ENCODE measurements at regions not wholly inside any gene's neighbourhood (a gene's known extent, or its start where the extent isn't known, plus 50 kb on each side); places are given as distances from the start of the nearest gene placed in this dataset.

DNA sequence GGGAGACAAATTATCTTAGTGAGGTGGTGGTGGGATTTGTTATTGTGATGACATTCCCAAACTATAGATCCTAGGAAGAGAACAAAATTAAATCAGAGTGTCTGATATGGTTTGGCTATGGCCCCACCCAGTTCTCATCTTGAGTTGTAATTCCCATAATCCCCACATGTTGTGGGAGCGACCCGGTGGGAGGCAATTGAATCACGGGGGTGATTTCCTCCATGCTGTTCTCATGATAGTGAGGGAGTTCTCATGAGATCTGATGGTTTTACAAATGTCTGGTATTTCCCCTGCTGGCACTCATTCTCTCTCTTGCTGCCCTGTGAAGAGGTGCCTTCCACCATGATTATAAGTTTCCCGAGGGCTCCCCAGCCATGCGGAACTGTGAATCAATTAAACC, 62.0 kb downstream of the RPL22L1 start:
- no peak overlapping the region for H3K27ac ChIP-seq (ENCODE audit: low read depth in 1 of 2, low read length in 2 of 2)
- no peak overlapping the region for H2AFZ ChIP-seq (ENCODE audit: insufficient read depth, low read depth, low read length, poor library complexity, severe bottlenecking)
- WGBS (ENCODE audit: insufficient coverage): 100% methylated on average over 1 of the region's 5 CpGs

GRCh38 chr3:170806676-170807075, 63.3 kb downstream of the RPL22L1 start:
- Mint-ChIP-seq H3K4me3 (no peak overlapping the region), H3K27ac (no peak overlapping the region), H3K9me3 (no peaks in the 10 kb centered on the region), H3K27me3 (ENCODE audit: low read depth in 3 of 3) (peaks cover 3 to 9% (median 7%) of the 10 kb centered on the region in 3 donors), H3K4me1 (peaks cover 10% of the 10 kb centered on the region), H3K36me3 (no peaks in the 10 kb centered on the region)
- Histone ChIP-seq H2AFZ (ENCODE audit: insufficient read depth, low read depth, low read length, poor library complexity, severe bottlenecking) (no peak overlapping the region), H3K27me3 (ENCODE audit: control insufficient read depth in 2 of 2, insufficient read depth in 2 of 2, low read length in 2 of 2) (no peaks in the 10 kb centered on the region), H3K9me3 (replicated peaks in 1 of 2; ENCODE audit: control insufficient read depth in 1 of 2, insufficient read depth in 1 of 2, low read length in 2 of 2) (no peaks in the 10 kb centered on the region), H3K79me2 (ENCODE audit: insufficient read depth, low read length) (no peaks in the 10 kb centered on the region), H3K9ac (ENCODE audit: insufficient read depth, low read length, poor library complexity, severe bottlenecking) (no peak overlapping the region), H3K4me1 (ENCODE audit: control insufficient read depth in 1 of 2, insufficient read depth in 2 of 2, low read length in 2 of 2) (no peaks in the 10 kb centered on the region), H3K4me2 (replicated peaks; ENCODE audit: extremely low read depth, low read length, poor library complexity, severe bottlenecking) (no peak overlapping the region), H3K27ac (ENCODE audit: low read depth in 1 of 2, low read length in 2 of 2) (no peak overlapping the region), H3K36me3 (replicated peaks in 1 of 2; ENCODE audit: control insufficient read depth in 1 of 2, insufficient read depth in 2 of 2, low read length in 2 of 2) (no peaks in the 10 kb centered on the region), H4K20me1 (ENCODE audit: insufficient read depth, low read length) (no peaks in the 10 kb centered on the region), H3K4me3 (replicated peaks in 1 of 3; ENCODE audit: low read depth in 2 of 3, low read length in 3 of 3) (no peak overlapping the region)
- TF ChIP-seq CTCF (IDR thresholded peaks at IDR 0.05): no peak
- DNase-seq: no peak
- intact Hi-C loops (cut with micrococcal nuclease): no loop called here
- no CpG with 5 or more reads among the region's 2 CpGs for WGBS (ENCODE audit: insufficient coverage)

More for the DNA sequence above, 62.0 kb downstream of the RPL22L1 start:
- Histone ChIP-seq H3K4me3 (replicated peaks in 1 of 3; ENCODE audit: low read depth in 2 of 3, low read length in 3 of 3) (no peak overlapping the region), H4K20me1 (ENCODE audit: insufficient read depth, low read length) (no peaks in the 10 kb centered on the region), H3K4me2 (replicated peaks; ENCODE audit: extremely low read depth, low read length, poor library complexity, severe bottlenecking) (no peak overlapping the region), H3K9me3 (replicated peaks in 1 of 2; ENCODE audit: control insufficient read depth in 1 of 2, insufficient read depth in 1 of 2, low read length in 2 of 2) (no peaks in the 10 kb centered on the region), H3K79me2 (ENCODE audit: insufficient read depth, low read length) (no peaks in the 10 kb centered on the region), H3K27me3 (ENCODE audit: control insufficient read depth in 2 of 2, insufficient read depth in 2 of 2, low read length in 2 of 2) (no peaks in the 10 kb centered on the region), H3K36me3 (replicated peaks in 1 of 2; ENCODE audit: control insufficient read depth in 1 of 2, insufficient read depth in 2 of 2, low read length in 2 of 2) (no peaks in the 10 kb centered on the region), H3K9ac (ENCODE audit: insufficient read depth, low read length, poor library complexity, severe bottlenecking) (no peak overlapping the region), H3K4me1 (ENCODE audit: control insufficient read depth in 1 of 2, insufficient read depth in 2 of 2, low read length in 2 of 2) (no peaks in the 10 kb centered on the region)
- DNase-seq: no peak
- no peak for TF ChIP-seq CTCF (IDR thresholded peaks at IDR 0.05)
- Mint-ChIP-seq H3K4me3 (no peak overlapping the region), H3K27ac (no peak overlapping the region), H3K9me3 (no peaks in the 10 kb centered on the region), H3K36me3 (no peaks in the 10 kb centered on the region), H3K27me3 (ENCODE audit: low read depth in 3 of 3) (peaks cover 3 to 10% (median 6%) of the 10 kb centered on the region in 3 donors), H3K4me1 (peaks cover 10% of the 10 kb centered on the region)
- intact Hi-C loops (cut with micrococcal nuclease): no loop called here
